ENCODE measurements at regions not wholly inside any gene's neighbourhood (a gene's known extent, or its start where the extent isn't known, plus 50 kb on each side); places are given as distances from the start of the nearest gene placed in this dataset.
"Not testable (repeated sequence)": the region's sequence is repeated elsewhere in the genome, so short reads cannot be mapped to it uniquely, and the experiment has no call there.

DNA sequence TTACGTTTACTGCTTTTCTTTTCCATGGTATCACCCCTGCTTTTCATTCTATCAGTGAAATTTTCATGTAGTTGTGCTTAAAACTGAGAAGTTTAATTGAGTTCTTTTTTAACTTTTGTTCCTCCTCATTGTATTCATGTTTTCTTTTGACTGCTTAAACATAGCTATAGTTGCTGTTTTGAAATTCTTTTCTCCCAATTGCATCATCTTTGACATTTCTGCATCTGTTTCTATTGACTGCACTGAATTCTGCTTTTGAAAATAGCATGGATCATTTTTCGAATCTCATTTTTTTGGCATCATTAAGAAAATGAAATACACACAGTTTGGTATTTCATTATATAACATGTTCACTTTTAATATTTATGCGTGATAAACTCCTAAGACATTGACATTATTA is 694.9 kb downstream of the MECOM start:
- Mint-ChIP-seq H3K9me3 (no peaks in the 10 kb centered on the region), H3K4me3 (no peak overlapping the region), H3K4me1 (ENCODE audit: low read depth) (no peaks in the 10 kb centered on the region), H3K27me3 (ENCODE audit: low read depth) (no peaks in the 10 kb centered on the region), H3K36me3 (ENCODE audit: insufficient read depth in 2 of 2) (peaks cover 0 to 1% of the 10 kb centered on the region in 2 donors), H3K27ac (no peak overlapping the region)
- ATAC-seq (replicated peaks in 1 of 2) (no peak), DNase-seq (no peak)

DNA sequence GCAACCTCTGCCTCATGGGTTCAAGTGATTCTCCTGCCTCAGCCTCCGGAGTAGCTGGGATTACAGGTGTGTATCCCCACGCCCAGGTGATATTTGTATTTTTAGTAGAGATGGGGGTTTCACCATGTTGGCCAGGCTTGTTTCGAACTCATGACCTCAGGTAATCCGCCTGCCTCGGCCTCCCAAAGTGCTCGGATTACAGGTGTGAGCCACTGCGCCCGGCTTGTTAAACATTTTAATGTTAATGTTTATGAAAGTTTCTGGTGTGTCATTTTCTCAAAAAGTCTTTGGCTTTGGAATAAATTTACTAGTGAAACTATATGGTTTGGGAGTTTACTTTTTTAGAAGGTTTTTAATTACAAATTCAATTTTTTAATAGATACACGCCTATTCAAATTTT is 698.8 kb downstream of the MECOM start:
- no peak for ATAC-seq (replicated peaks in 1 of 2)
- Mint-ChIP-seq H3K27me3 (ENCODE audit: low read depth) (no peaks in the 10 kb centered on the region), H3K4me3 (no peak overlapping the region), H3K9me3 (no peaks in the 10 kb centered on the region), H3K27ac (no peak overlapping the region), H3K36me3 (ENCODE audit: insufficient read depth in 2 of 2) (peaks cover 0 to 1% of the 10 kb centered on the region in 2 donors), H3K4me1 (ENCODE audit: low read depth) (no peaks in the 10 kb centered on the region)
- no peak for DNase-seq

DNA sequence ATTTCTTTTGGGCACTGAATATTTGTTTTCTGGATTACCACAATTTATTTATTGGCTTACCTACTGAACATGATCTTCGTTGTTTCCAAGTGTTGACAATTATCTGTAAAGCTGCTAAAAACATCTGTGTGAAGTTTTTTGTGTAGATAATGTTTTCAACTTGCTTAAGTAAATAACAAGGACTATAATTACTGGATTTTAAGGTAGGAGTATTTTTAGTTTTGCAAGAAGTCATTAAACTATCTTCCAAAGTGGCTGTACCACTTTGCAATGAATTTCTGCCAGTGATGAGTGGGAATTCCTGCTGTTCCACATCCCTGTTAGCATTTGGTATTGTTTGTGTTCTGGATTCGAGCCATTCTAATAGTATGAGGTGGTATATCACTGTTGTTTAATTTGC is 702.2 kb downstream of the MECOM start:
- H3K27ac Mint-ChIP-seq, result no peak overlapping the region
- no peaks in the 10 kb centered on the region for H3K27me3 Mint-ChIP-seq (ENCODE audit: low read depth)
- H3K36me3 Mint-ChIP-seq (ENCODE audit: insufficient read depth in 2 of 2), result no peaks in the 10 kb centered on the region
- DNase-seq (no peak), ATAC-seq (replicated peaks in 1 of 2) (no peak)
- no peaks in the 10 kb centered on the region for H3K9me3 Mint-ChIP-seq
- H3K4me1 Mint-ChIP-seq (ENCODE audit: low read depth), result no peaks in the 10 kb centered on the region
- H3K4me3 Mint-ChIP-seq, result no peak overlapping the region

GRCh38 chr3:168959731-168960130 is 703.8 kb downstream of the MECOM start:
- no peaks in the 10 kb centered on the region for H3K27me3 Mint-ChIP-seq (ENCODE audit: low read depth)
- DNase-seq (no peak), ATAC-seq (replicated peaks in 1 of 2) (no peak)
- H3K4me1 Mint-ChIP-seq (ENCODE audit: low read depth), result no peaks in the 10 kb centered on the region
- H3K27ac Mint-ChIP-seq, result no peak overlapping the region
- no peaks in the 10 kb centered on the region for H3K9me3 Mint-ChIP-seq
- H3K36me3 Mint-ChIP-seq (ENCODE audit: insufficient read depth in 2 of 2), result no peaks in the 10 kb centered on the region
- no peak overlapping the region for H3K4me3 Mint-ChIP-seq

GRCh38 chr3:168958466-168958865 is 705.0 kb downstream of the MECOM start:
- Mint-ChIP-seq H3K36me3 (ENCODE audit: insufficient read depth in 2 of 2) (no peaks in the 10 kb centered on the region), H3K27me3 (ENCODE audit: low read depth) (no peaks in the 10 kb centered on the region), H3K9me3 (peaks cover 3 to 5% of the 10 kb centered on the region in 2 donors), H3K4me1 (ENCODE audit: low read depth) (no peaks in the 10 kb centered on the region), H3K4me3 (no peak overlapping the region), H3K27ac (no peak overlapping the region)
- DNase-seq, result no peak
- ATAC-seq (replicated peaks in 1 of 2), result no peak

- Mint-ChIP-seq H3K27me3 (ENCODE audit: low read depth) (no peaks in the 10 kb centered on the region), H3K4me3 (no peak overlapping the region), H3K27ac (no peak overlapping the region), H3K36me3 (ENCODE audit: insufficient read depth in 2 of 2) (no peaks in the 10 kb centered on the region), H3K4me1 (ENCODE audit: low read depth) (no peaks in the 10 kb centered on the region), H3K9me3 (peaks cover 3 to 5% of the 10 kb centered on the region in 2 donors)
- DNase-seq, result no peak
- no peak for ATAC-seq (replicated peaks in 1 of 2)
These were observed 707.4 kb downstream of the MECOM start for GRCh38 chr3:168956076-168956475.

DNA sequence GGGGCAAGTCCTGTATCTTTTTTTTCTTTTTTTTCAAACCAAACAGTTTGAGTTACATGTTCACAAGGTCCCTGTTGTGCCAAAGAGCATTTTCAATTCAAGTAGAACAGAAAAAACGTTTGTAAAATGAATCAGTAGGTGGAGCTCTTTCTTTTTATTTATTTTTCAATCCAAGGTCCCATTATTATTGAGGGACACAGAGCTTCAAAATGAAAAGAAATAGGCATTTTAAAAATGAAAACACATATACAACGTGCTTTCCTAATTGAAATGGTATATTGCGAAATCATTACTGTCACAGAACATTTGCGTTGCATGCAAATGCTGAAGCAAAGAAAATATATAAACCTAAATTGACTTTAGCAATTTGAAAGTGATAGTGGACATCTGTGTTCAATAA is 711.0 kb downstream of the MECOM start:
- Mint-ChIP-seq H3K4me3 (no peak overlapping the region), H3K36me3 (ENCODE audit: insufficient read depth in 2 of 2) (no peaks in the 10 kb centered on the region), H3K27ac (no peak overlapping the region), H3K4me1 (ENCODE audit: low read depth) (no peaks in the 10 kb centered on the region), H3K9me3 (peaks cover 3 to 5% of the 10 kb centered on the region in 2 donors), H3K27me3 (ENCODE audit: low read depth) (no peaks in the 10 kb centered on the region)
- ATAC-seq (replicated peaks in 1 of 2) (no peak), DNase-seq (no peak)

DNA sequence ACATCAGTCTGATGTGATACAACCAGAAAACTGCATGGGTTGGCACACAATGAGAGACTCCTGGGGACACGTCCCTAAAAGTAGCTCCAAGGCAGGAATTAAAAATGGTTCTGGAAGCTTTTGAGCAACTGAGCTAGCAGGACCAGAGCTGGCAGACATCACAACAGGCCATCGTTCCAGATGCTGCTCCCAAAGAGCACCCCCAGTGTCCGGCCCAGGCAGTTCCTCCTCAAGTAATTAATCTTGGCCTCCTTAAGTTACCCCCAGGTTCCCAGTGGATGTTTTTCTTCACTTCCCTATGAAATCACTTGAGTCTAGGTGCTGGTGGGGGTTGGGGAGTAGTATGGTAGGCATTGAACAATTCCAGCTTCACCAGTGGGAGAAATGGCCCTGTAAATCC is 711.6 kb downstream of the MECOM start:
- H3K36me3 Mint-ChIP-seq (ENCODE audit: insufficient read depth in 2 of 2), result no peaks in the 10 kb centered on the region
- DNase-seq (no peak), ATAC-seq (replicated peaks in 1 of 2) (no peak)
- no peaks in the 10 kb centered on the region for H3K27me3 Mint-ChIP-seq (ENCODE audit: low read depth)
- no peaks in the 10 kb centered on the region for H3K4me1 Mint-ChIP-seq (ENCODE audit: low read depth)
- no peak overlapping the region for H3K27ac Mint-ChIP-seq
- no peak overlapping the region for H3K4me3 Mint-ChIP-seq
- H3K9me3 Mint-ChIP-seq, result peaks cover 3 to 8% of the 10 kb centered on the region in 2 donors

DNA sequence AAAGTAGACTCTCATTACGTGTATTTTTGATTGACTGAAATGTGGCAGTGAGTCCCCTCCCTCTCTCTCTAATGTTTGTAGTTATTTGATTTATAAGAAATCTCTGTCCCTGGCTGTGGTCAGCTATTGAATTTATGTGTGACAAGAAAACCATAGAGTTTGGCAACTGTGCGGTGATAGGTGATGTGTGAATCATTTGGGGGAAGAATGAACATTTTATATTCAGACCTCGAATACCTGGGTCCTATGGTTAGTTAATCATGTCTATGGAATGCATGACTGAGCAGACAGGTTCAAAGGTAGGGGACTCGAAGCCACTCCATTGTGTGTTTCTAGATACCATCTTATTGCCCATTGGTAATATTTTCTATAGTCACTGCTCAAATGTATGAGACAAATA is 712.1 kb downstream of the MECOM start:
- no peaks in the 10 kb centered on the region for H3K36me3 Mint-ChIP-seq (ENCODE audit: insufficient read depth in 2 of 2)
- DNase-seq, result no peak
- no peak overlapping the region for H3K27ac Mint-ChIP-seq
- no peaks in the 10 kb centered on the region for H3K4me1 Mint-ChIP-seq (ENCODE audit: low read depth)
- no peak for ATAC-seq (replicated peaks in 1 of 2)
- peaks cover 3 to 8% of the 10 kb centered on the region in 2 donors for H3K9me3 Mint-ChIP-seq
- no peak overlapping the region for H3K4me3 Mint-ChIP-seq
- no peaks in the 10 kb centered on the region for H3K27me3 Mint-ChIP-seq (ENCODE audit: low read depth)

- no peaks in the 10 kb centered on the region for H3K4me1 Mint-ChIP-seq (ENCODE audit: low read depth)
- no peaks in the 10 kb centered on the region for H3K36me3 Mint-ChIP-seq (ENCODE audit: insufficient read depth in 2 of 2)
- peaks cover 3 to 8% of the 10 kb centered on the region in 2 donors for H3K9me3 Mint-ChIP-seq
- DNase-seq, result no peak
- ATAC-seq (replicated peaks in 1 of 2), result no peak
- H3K4me3 Mint-ChIP-seq, result no peak overlapping the region
- no peaks in the 10 kb centered on the region for H3K27me3 Mint-ChIP-seq (ENCODE audit: low read depth)
- H3K27ac Mint-ChIP-seq, result no peak overlapping the region
These were observed 712.9 kb downstream of the MECOM start for GRCh38 chr3:168950622-168951021.

GRCh38 chr3:168939651-168940238 is 723.8 kb downstream of the MECOM start:
- no peak overlapping the region for H3K4me3 Mint-ChIP-seq
- H3K27me3 Mint-ChIP-seq (ENCODE audit: low read depth), result no peaks in the 10 kb centered on the region
- no peaks in the 10 kb centered on the region for H3K36me3 Mint-ChIP-seq (ENCODE audit: insufficient read depth in 2 of 2)
- H3K27ac Mint-ChIP-seq, result no peak overlapping the region
- H3K9me3 Mint-ChIP-seq, result peaks cover 0 to 1% of the 10 kb centered on the region in 2 donors
- no peaks in the 10 kb centered on the region for H3K4me1 Mint-ChIP-seq (ENCODE audit: low read depth)
- no peak for DNase-seq
- ATAC-seq (replicated peaks in 1 of 2), result no peak

- Mint-ChIP-seq H3K4me1 (ENCODE audit: low read depth) (no peaks in the 10 kb centered on the region), H3K36me3 (ENCODE audit: insufficient read depth in 2 of 2) (peaks cover 0 to 2% of the 10 kb centered on the region in 2 donors), H3K4me3 (no peak overlapping the region), H3K27me3 (ENCODE audit: low read depth) (no peaks in the 10 kb centered on the region), H3K27ac (no peak overlapping the region), H3K9me3 (peaks cover 15 to 21% of the 10 kb centered on the region in 2 donors)
- DNase-seq (no peak), ATAC-seq (replicated peaks in 1 of 2) (no peak)
These were observed 729.9 kb downstream of the MECOM start for GRCh38 chr3:168933614-168934013.

DNA sequence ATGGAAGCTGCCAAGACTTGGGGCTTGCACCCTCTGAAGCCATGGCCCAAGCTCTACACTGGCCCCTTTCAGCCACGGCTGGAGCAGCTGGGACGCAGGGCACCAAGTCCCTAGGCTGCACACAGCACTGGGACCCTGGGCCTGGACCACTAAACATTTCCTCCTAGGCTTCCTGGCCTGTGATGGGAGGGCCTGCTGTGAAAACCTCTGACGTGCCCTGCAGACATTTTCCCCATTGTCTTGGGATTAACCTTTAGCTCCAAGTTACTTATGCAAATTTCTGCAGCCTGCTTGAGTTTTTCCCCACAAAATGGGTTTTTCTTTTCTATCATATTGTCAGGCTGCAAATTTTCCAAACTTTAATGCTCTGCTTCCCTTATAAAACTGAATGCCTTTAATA is 733.5 kb downstream of the MECOM start:
- H3K36me3 Mint-ChIP-seq (ENCODE audit: insufficient read depth in 2 of 2), result not testable (repeated sequence)

DNA sequence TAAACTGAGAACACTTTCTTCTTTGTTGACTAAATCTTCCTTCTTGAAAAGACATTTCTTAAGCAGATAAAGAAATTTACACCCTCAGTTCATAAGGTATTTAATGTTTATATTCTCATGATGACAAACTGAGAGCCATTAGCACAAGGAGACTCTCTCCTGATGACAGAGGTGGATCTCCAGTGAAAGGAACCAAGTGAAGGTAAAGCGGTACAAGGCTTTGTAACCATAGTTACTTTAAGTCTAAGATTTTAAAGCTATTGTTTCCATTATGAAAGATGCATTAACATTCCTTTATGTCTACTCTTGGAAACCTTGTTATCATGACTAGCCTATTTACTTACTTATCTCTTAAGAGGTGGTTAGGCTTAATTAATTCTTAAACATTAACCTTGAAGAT is 737.1 kb downstream of the MECOM start:
- ATAC-seq (replicated peaks in 1 of 2) (no peak), DNase-seq (no peak)
- Mint-ChIP-seq H3K4me3 (no peak overlapping the region), H3K9me3 (peaks cover 5 to 6% of the 10 kb centered on the region in 2 donors), H3K36me3 (ENCODE audit: insufficient read depth in 2 of 2) (no peaks in the 10 kb centered on the region), H3K4me1 (ENCODE audit: low read depth) (no peaks in the 10 kb centered on the region), H3K27ac (no peak overlapping the region), H3K27me3 (ENCODE audit: low read depth) (no peaks in the 10 kb centered on the region)

More for the DNA sequence above, 733.5 kb downstream of the MECOM start:
- H3K27me3 Mint-ChIP-seq (ENCODE audit: low read depth); H3K27ac Mint-ChIP-seq; H3K4me1 Mint-ChIP-seq (ENCODE audit: low read depth); DNase-seq; H3K4me3 Mint-ChIP-seq; ATAC-seq (replicated peaks in 1 of 2): not testable (repeated sequence)
- H3K9me3 Mint-ChIP-seq, result peaks cover 15 to 20% of the 10 kb centered on the region in 2 donors

Data from activated T-cell treated with anti-CD3 and anti-CD28 coated beads, Interleukin-2, amount 50 U/mL, for 72 hours (primary cell).